Mesenchymal stem cell (in vitro differentiated cells and primary cell): ENCODE measurements at regions not wholly inside any gene's neighbourhood (a gene's known extent, or its start where the extent isn't known, plus 50 kb on each side); places are given as distances from the start of the nearest gene placed in this dataset.

Source experiments
- DNase-seq: peaks from one replicate; pipeline ENCODE4 v3.0.0-alpha.2; 2013
- H2AFZ ChIP-seq: one replicate; pipeline ENCODE4 v1.6.1; 2013; ENCODE audit warnings: low read depth, mild to moderate bottlenecking, control low read depth, inconsistent platforms, low read length, moderate library complexity
- H2AK5ac ChIP-seq: 2 replicates; pipeline ENCODE4 v1.6.1; 2013; ENCODE audit warnings: low read length, moderate library complexity, mild to moderate bottlenecking, inconsistent platforms; ENCODE audit not compliant: severe bottlenecking
- H2BK120ac ChIP-seq: one replicate; pipeline ENCODE4 v1.6.1; 2013; ENCODE audit warnings: low read depth, mild to moderate bottlenecking, inconsistent platforms, low read length, moderate library complexity
- H2BK12ac ChIP-seq, 2 experiments: one replicate each; pipeline ENCODE4 v1.6.1; 2013; ENCODE audit warnings: inconsistent platforms in 2 of 2, low read length in 2 of 2, mild to moderate bottlenecking in 2 of 2, moderate library complexity in 2 of 2, control low read depth in 1 of 2
- H2BK15ac ChIP-seq: one replicate; pipeline ENCODE4 v1.6.1; 2013; ENCODE audit warnings: mild to moderate bottlenecking, low read depth, inconsistent platforms; ENCODE audit not compliant: poor library complexity, severe bottlenecking
- H2BK5ac ChIP-seq: 2 replicates; pipeline ENCODE4 v1.6.1; 2013; ENCODE audit warnings: low read depth, mild to moderate bottlenecking, low read length, control low read depth, inconsistent platforms; ENCODE audit not compliant: poor library complexity, severe bottlenecking
- H3K14ac ChIP-seq, 2 experiments: one replicate each; pipeline ENCODE4 v1.6.1; 2013; ENCODE audit warnings: inconsistent platforms in 2 of 2, low read length in 2 of 2, control low read depth in 1 of 2, mild to moderate bottlenecking in 1 of 2, moderate library complexity in 1 of 2
- H3K18ac ChIP-seq, 2 experiments: one replicate each; pipeline ENCODE4 v1.6.1; 2013; ENCODE audit warnings: inconsistent platforms in 2 of 2, low read length in 2 of 2, control low read depth in 1 of 2, low read depth in 1 of 2, mild to moderate bottlenecking in 1 of 2
- H3K23ac ChIP-seq, 2 experiments: one replicate each; pipeline ENCODE4 v1.6.1; 2013; ENCODE audit warnings: inconsistent platforms in 2 of 2, low read length in 2 of 2, mild to moderate bottlenecking in 2 of 2, moderate library complexity in 2 of 2, control low read depth in 1 of 2
- H3K27ac ChIP-seq: 2 replicates; pipeline ENCODE4 v1.5.1; 2013; ENCODE audit warnings: mild to moderate bottlenecking, moderate library complexity, low read length, control low read depth, inconsistent platforms; ENCODE audit not compliant: poor library complexity, severe bottlenecking
- H3K27me3 ChIP-seq, 2 experiments: 2 replicates each; pipeline versions ENCODE4 v1.6.1 to v1.7.0; 2013; ENCODE audit warnings: low read length in 2 of 2, mild to moderate bottlenecking in 2 of 2, moderate library complexity in 2 of 2, control low read depth in 1 of 2, inconsistent platforms in 1 of 2; ENCODE audit not compliant: control insufficient read depth in 1 of 2, insufficient read depth in 1 of 2
- H3K36me3 ChIP-seq, 2 experiments: 2 replicates each; pipeline versions ENCODE4 v1.6.1 to v1.7.0; 2013; ENCODE audit warnings: low read length in 2 of 2, control low read depth in 1 of 2, inconsistent platforms in 1 of 2, low read depth in 1 of 2, mild to moderate bottlenecking in 1 of 2; ENCODE audit not compliant: insufficient read depth in 2 of 2, control insufficient read depth in 1 of 2
- H3K4ac ChIP-seq, 2 experiments: one replicate each; pipeline ENCODE4 v1.6.1; 2013; ENCODE audit warnings: inconsistent platforms in 2 of 2, low read length in 2 of 2, mild to moderate bottlenecking in 2 of 2, moderate library complexity in 2 of 2, control low read depth in 1 of 2, low read depth in 1 of 2
- H3K4me1 ChIP-seq: 2 replicates; pipeline ENCODE4 v1.6.1; 2013; ENCODE audit warnings: low read depth, low read length, control low read depth; ENCODE audit not compliant: control insufficient read depth, insufficient read depth
- H3K4me2 ChIP-seq: 2 replicates; pipeline ENCODE4 v1.6.1; 2013; ENCODE audit warnings: low read length, mild to moderate bottlenecking, inconsistent platforms; ENCODE audit not compliant: poor library complexity, severe bottlenecking
- H3K4me3 ChIP-seq, 2 experiments: 2 replicates each; pipeline versions ENCODE4 v1.5.1 to v1.7.0; 2013; ENCODE audit warnings: low read length in 2 of 2, mild to moderate bottlenecking in 2 of 2, control low read depth in 1 of 2, low read depth in 1 of 2; ENCODE audit not compliant: insufficient read depth in 1 of 2
- H3K79me1 ChIP-seq: replicated peaks from 2 replicates; pipeline ENCODE4 v1.6.1; 2013; ENCODE audit warnings: mild to moderate bottlenecking, control low read depth, low read length, inconsistent platforms; ENCODE audit not compliant: poor library complexity, severe bottlenecking
- H3K9ac ChIP-seq: 2 replicates; pipeline ENCODE4 v1.7.0; 2013; ENCODE audit warnings: mild to moderate bottlenecking, low read length, moderate library complexity
- H3K9me3 ChIP-seq: 2 replicates; pipeline ENCODE4 v1.7.0; 2013; ENCODE audit warnings: mild to moderate bottlenecking, low read length; ENCODE audit not compliant: control insufficient read depth
- H4K8ac ChIP-seq: one replicate; pipeline ENCODE4 v1.6.1; 2013; ENCODE audit warnings: inconsistent platforms, mild to moderate bottlenecking, low read length, moderate library complexity
- H4K91ac ChIP-seq: one replicate; pipeline ENCODE4 v1.6.1; 2013; ENCODE audit warnings: mild to moderate bottlenecking, low read length, inconsistent platforms
- WGBS: methylation state at CpG from one replicate; pipeline ENCODE4 v1.1.7; 2013; ENCODE audit warnings: mixed read lengths; 5-methylcytosine and 5-hydroxymethylcytosine counted together

- no peak overlapping the region for H2BK12ac ChIP-seq
- no peak overlapping the region for H2AFZ ChIP-seq
- no peak overlapping the region for H4K91ac ChIP-seq
- 100% methylated on average over 1 of the region's 1 CpG for WGBS
- peaks cover 0 to 22% of the 10 kb centered on the region in 2 experiments for H3K27me3 ChIP-seq
- H3K79me1 ChIP-seq = no peaks in the 10 kb centered on the region
- H3K18ac ChIP-seq = no peak overlapping the region
- H3K4me3 ChIP-seq = no peak overlapping the region
- H3K4ac ChIP-seq = no peak overlapping the region
- H3K36me3 ChIP-seq = no peaks in the 10 kb centered on the region
- no peak overlapping the region for H3K9ac ChIP-seq
- H4K8ac ChIP-seq = no peak overlapping the region
- H2BK5ac ChIP-seq = no peak overlapping the region
- peak; percentile 7 for DNase-seq
- H2BK15ac ChIP-seq = no peak overlapping the region
- no peaks in the 10 kb centered on the region for H3K4me1 ChIP-seq
- H2AK5ac ChIP-seq = no peak overlapping the region
- no peak overlapping the region for H3K27ac ChIP-seq
- H3K14ac ChIP-seq = no peak overlapping the region
- H3K9me3 ChIP-seq = no peaks in the 10 kb centered on the region
- H3K23ac ChIP-seq = no peak overlapping the region
- H3K4me2 ChIP-seq = no peak overlapping the region
- H2BK120ac ChIP-seq = no peak overlapping the region
Observed at GRCh38 chr15:38745126-38745525, 180.5 kb upstream of the RASGRP1 start.

- no peak overlapping the region for H2BK120ac ChIP-seq
- no peak overlapping the region for H3K18ac ChIP-seq
- no peaks in the 10 kb centered on the region for H3K79me1 ChIP-seq
- H4K8ac ChIP-seq = no peak overlapping the region
- no peak overlapping the region for H2BK15ac ChIP-seq
- H3K4me3 ChIP-seq = no peak overlapping the region
- WGBS = 72% methylated on average over 3 of the region's 3 CpGs
- no peak overlapping the region for H3K4ac ChIP-seq
- H3K4me1 ChIP-seq = no peaks in the 10 kb centered on the region
- H3K9ac ChIP-seq = no peak overlapping the region
- no peak overlapping the region for H4K91ac ChIP-seq
- no peak overlapping the region for H2AK5ac ChIP-seq
- H3K14ac ChIP-seq = no peak overlapping the region
- no peak overlapping the region for H3K23ac ChIP-seq
- H3K4me2 ChIP-seq = no peak overlapping the region
- no peak overlapping the region for H2BK12ac ChIP-seq
- no peak overlapping the region for H3K27ac ChIP-seq
- DNase-seq = peak; percentile 2
- H2BK5ac ChIP-seq = no peak overlapping the region
- no peaks in the 10 kb centered on the region for H3K9me3 ChIP-seq
- no peaks in the 10 kb centered on the region for H3K36me3 ChIP-seq
- H2AFZ ChIP-seq = no peak overlapping the region
- peaks cover 0 to 18% of the 10 kb centered on the region in 2 experiments for H3K27me3 ChIP-seq
Observed at GRCh38 chr15:38745626-38746025, 181.0 kb upstream of the RASGRP1 start.

- WGBS = 100% methylated on average over 1 of the region's 1 CpG
- Histone ChIP-seq H3K79me1 (no peaks in the 10 kb centered on the region), H3K4me2 (no peak overlapping the region), H2AFZ (no peak overlapping the region), H3K23ac (no peak overlapping the region), H3K4me3 (no peak overlapping the region), H3K27ac (no peak overlapping the region), H3K36me3 (no peaks in the 10 kb centered on the region), H3K18ac (no peak overlapping the region), H3K9ac (no peak overlapping the region), H3K9me3 (no peaks in the 10 kb centered on the region), H3K14ac (no peak overlapping the region), H3K4me1 (no peaks in the 10 kb centered on the region), H2BK120ac (no peak overlapping the region), H2BK12ac (no peak overlapping the region), H2BK15ac (no peak overlapping the region), H4K91ac (no peak overlapping the region), H2BK5ac (no peak overlapping the region), H2AK5ac (no peak overlapping the region), H4K8ac (no peak overlapping the region), H3K4ac (no peak overlapping the region), H3K27me3 (peaks cover 0 to 13% of the 10 kb centered on the region in 2 experiments)
- DNase-seq = no peak
Observed at GRCh38 chr15:38746211-38746610, 181.6 kb upstream of the RASGRP1 start.

- Histone ChIP-seq H3K14ac (no peak overlapping the region), H3K9ac (no peak overlapping the region), H3K27ac (no peak overlapping the region), H2BK12ac (no peak overlapping the region), H3K4ac (no peak overlapping the region), H4K91ac (no peak overlapping the region), H2AFZ (no peak overlapping the region), H2BK120ac (no peak overlapping the region), H2BK5ac (no peak overlapping the region), H3K79me1 (no peaks in the 10 kb centered on the region), H3K18ac (no peak overlapping the region), H3K27me3 (peaks cover 0 to 6% of the 10 kb centered on the region in 2 experiments), H3K4me2 (no peak overlapping the region), H2AK5ac (no peak overlapping the region), H3K23ac (no peak overlapping the region), H2BK15ac (no peak overlapping the region), H3K9me3 (no peaks in the 10 kb centered on the region), H3K4me3 (no peak overlapping the region), H4K8ac (no peak overlapping the region), H3K36me3 (no peaks in the 10 kb centered on the region), H3K4me1 (no peaks in the 10 kb centered on the region)
- DNase-seq = no peak
- 98% methylated on average over 2 of the region's 2 CpGs for WGBS
Observed at GRCh38 chr15:38748710-38749109, 184.1 kb upstream of the RASGRP1 start.
